MM.1S (cell line): ENCODE measurements at regions not wholly inside any gene's neighbourhood (a gene's known extent, or its start where the extent isn't known, plus 50 kb on each side); places are given as distances from the start of the nearest gene placed in this dataset.

Source experiments
- DNase-seq: peaks from one replicate; pipeline ENCODE4 v3.0.0-alpha.2; 2015
- H2AFZ ChIP-seq: fragments of 300-600 bp; sonication (generic); 2 replicates; pipeline ENCODE4 v1.6.0; 2016; ENCODE audit warnings: antibody characterized with exemption, low read length
- H3F3A ChIP-seq: fragments of 300-600 bp; sonication (generic); 2 replicates; pipeline ENCODE4 v1.6.1; 2016; ENCODE audit warnings: mild to moderate bottlenecking, antibody characterized with exemption, low read length, moderate library complexity, mixed read lengths; ENCODE audit not compliant: insufficient read depth
- H3K27ac ChIP-seq: fragments of 300-600 bp; sonication (generic); 2 replicates; pipeline ENCODE4 v1.5.1; 2016; ENCODE audit warnings: mild to moderate bottlenecking, low read length
- H3K27me3 ChIP-seq: fragments of 300-600 bp; sonication (generic); replicated peaks from 2 replicates; pipeline ENCODE4 v1.6.0; 2016; ENCODE audit warnings: low read length; ENCODE audit not compliant: insufficient read depth
- H3K36me3 ChIP-seq: fragments of 300-600 bp; sonication (generic); replicated peaks from 2 replicates; pipeline ENCODE4 v1.6.1; 2016; ENCODE audit warnings: mild to moderate bottlenecking, low read length, mixed read lengths; ENCODE audit not compliant: insufficient read depth
- H3K4me1 ChIP-seq: fragments of 300-600 bp; sonication (generic); 2 replicates; pipeline ENCODE4 v1.6.1; 2016; ENCODE audit warnings: low read length, mixed read lengths
- H3K4me2 ChIP-seq: fragments of 300-600 bp; sonication (generic); 2 replicates; pipeline ENCODE4 v1.6.0; 2016; ENCODE audit warnings: low read depth, low read length
- H3K4me3 ChIP-seq: fragments of 300-600 bp; sonication (generic); 2 replicates; pipeline ENCODE4 v1.5.1; 2016; ENCODE audit warnings: low read length, mixed read lengths
- H3K79me2 ChIP-seq: fragments of 300-600 bp; sonication (generic); 2 replicates; pipeline ENCODE4 v1.6.1; 2016; ENCODE audit warnings: mixed run types, low read length, mixed read lengths
- H3K9ac ChIP-seq: fragments of 300-600 bp; sonication (generic); 2 replicates; pipeline ENCODE4 v1.6.1; 2016; ENCODE audit warnings: low read length, mixed read lengths
- H3K9me2 ChIP-seq: fragments of 300-600 bp; sonication (generic); replicated peaks from 2 replicates; pipeline ENCODE4 v1.6.1; 2016; ENCODE audit warnings: mild to moderate bottlenecking, low read length, mixed read lengths; ENCODE audit not compliant: insufficient read depth
- H3K9me3 ChIP-seq: fragments of 300-600 bp; sonication (generic); replicated peaks from 2 replicates; pipeline ENCODE4 v1.6.1; 2016; ENCODE audit warnings: mild to moderate bottlenecking, low read length, mixed read lengths; ENCODE audit not compliant: insufficient read depth
- H4K20me1 ChIP-seq: fragments of 300-600 bp; sonication (generic); 2 replicates; pipeline ENCODE4 v1.6.1; 2016; ENCODE audit warnings: mild to moderate bottlenecking, low read length, moderate library complexity, mixed read lengths; ENCODE audit not compliant: insufficient read depth
- EZH2 ChIP-seq: fragments of 300-600 bp; sonication (generic); optimal IDR thresholded peaks from 2 replicates; pipeline ENCODE3; 2017; ENCODE audit warnings: low read depth, mild to moderate bottlenecking, antibody characterized with exemption, low read length, mixed read lengths
- EZH2phosphoT487 ChIP-seq: fragments of 300-600 bp; sonication (generic); IDR thresholded peaks from 2 replicates; pipeline ENCODE4 v1.6.1; 2018; ENCODE audit warnings: antibody characterized with exemption, low read length
- TF ChIP-seq, protein P1 (sequence below): fragments of 300-600 bp; sonication (generic); IDR thresholded peaks from 2 replicates; pipeline ENCODE4 v1.5.1; 2016; ENCODE audit warnings: antibody characterized with exemption, low read length, mixed read lengths

DNA sequence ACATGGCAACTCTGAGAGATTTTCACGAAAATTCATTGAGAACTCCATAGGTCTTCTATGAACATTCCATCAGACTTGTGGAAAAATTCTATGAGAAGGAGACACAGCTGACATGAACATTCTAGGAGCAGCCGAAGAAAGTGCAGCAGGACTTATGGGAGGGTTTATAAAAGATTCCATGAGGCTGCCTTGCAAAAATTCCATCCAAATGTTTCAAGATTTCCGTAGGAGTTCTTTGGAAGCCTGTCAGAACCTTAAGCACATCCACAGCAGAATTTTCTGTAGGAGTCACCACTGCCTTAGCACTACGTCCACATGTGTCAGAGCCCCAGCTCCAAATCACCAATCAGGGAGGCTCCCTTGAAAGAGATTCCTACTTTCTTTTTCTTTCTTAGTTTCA, 67.0 kb upstream of the MSX1 start:
- no peak for TF ChIP-seq EZH2phosphoT487
- no peak for TF ChIP-seq EZH2
- TF ChIP-seq, protein P1, sequence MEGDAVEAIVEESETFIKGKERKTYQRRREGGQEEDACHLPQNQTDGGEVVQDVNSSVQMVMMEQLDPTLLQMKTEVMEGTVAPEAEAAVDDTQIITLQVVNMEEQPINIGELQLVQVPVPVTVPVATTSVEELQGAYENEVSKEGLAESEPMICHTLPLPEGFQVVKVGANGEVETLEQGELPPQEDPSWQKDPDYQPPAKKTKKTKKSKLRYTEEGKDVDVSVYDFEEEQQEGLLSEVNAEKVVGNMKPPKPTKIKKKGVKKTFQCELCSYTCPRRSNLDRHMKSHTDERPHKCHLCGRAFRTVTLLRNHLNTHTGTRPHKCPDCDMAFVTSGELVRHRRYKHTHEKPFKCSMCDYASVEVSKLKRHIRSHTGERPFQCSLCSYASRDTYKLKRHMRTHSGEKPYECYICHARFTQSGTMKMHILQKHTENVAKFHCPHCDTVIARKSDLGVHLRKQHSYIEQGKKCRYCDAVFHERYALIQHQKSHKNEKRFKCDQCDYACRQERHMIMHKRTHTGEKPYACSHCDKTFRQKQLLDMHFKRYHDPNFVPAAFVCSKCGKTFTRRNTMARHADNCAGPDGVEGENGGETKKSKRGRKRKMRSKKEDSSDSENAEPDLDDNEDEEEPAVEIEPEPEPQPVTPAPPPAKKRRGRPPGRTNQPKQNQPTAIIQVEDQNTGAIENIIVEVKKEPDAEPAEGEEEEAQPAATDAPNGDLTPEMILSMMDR, result no peak
- Histone ChIP-seq H3K79me2 (no peaks in the 10 kb centered on the region), H3K27me3 (no peaks in the 10 kb centered on the region), H3F3A (no peaks in the 10 kb centered on the region), H3K4me2 (no peak overlapping the region), H3K4me3 (no peak overlapping the region), H3K4me1 (no peaks in the 10 kb centered on the region), H3K27ac (no peak overlapping the region), H3K9me3 (no peaks in the 10 kb centered on the region), H3K9me2 (no peaks in the 10 kb centered on the region), H2AFZ (no peak overlapping the region), H3K36me3 (no peaks in the 10 kb centered on the region), H3K9ac (no peak overlapping the region), H4K20me1 (no peaks in the 10 kb centered on the region)
- DNase-seq, result no peak

DNA sequence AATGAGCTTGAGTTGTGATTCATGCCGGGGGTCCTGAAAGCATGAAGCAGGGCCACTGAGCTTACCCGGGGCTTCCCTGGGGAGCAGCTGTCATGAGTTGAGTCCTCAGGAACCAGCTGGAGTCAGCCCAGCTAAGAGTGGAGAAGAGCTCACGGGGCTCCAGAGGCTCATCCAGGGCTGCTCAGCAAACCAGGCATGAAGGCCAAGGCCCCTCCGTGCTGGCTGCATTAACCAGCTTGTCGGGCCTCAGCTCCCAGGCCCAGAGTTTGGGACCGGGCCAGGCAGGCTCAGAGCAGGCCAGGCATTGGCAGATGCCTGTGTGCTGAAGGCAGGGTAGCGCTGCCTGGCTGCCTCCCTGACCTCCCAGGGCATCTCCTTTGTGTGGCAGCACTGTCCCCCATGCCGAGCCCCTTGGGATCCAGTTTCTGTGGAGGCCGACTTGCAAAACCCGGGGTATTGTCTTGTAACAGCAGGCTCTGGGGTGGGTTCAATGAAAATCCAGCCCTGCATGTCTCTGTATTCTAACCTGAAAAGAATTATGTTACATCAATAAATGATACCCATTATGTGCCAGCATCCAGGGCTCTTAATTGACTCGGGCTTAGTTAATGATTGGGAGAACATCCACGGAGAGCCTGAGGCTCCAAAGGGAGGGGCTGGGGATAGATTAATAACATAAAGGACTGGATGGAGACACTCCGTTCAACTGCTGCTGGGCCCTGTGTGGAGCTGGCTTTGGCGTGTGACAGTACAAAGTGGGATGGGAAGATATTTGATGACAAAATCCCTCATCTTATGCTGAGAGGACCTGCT, 68.0 kb upstream of the MSX1 start:
- H3K9ac ChIP-seq, result no peak overlapping the region
- no peaks in the 10 kb centered on the region for H3K36me3 ChIP-seq
- no peak overlapping the region for H3K4me3 ChIP-seq
- H3K79me2 ChIP-seq, result no peaks in the 10 kb centered on the region
- no peaks in the 10 kb centered on the region for H3K4me1 ChIP-seq
- H3K9me2 ChIP-seq, result no peaks in the 10 kb centered on the region
- H3K4me2 ChIP-seq, result no peak overlapping the region
- TF ChIP-seq, protein P1, result no peak
- TF ChIP-seq EZH2phosphoT487 (no peak), EZH2 (no peak)
- no peak overlapping the region for H3K27ac ChIP-seq
- no peaks in the 10 kb centered on the region for H4K20me1 ChIP-seq
- no peaks in the 10 kb centered on the region for H3F3A ChIP-seq
- no peaks in the 10 kb centered on the region for H3K9me3 ChIP-seq
- DNase-seq, result no peak
- H3K27me3 ChIP-seq, result no peaks in the 10 kb centered on the region
- H2AFZ ChIP-seq, result no peak overlapping the region

DNA sequence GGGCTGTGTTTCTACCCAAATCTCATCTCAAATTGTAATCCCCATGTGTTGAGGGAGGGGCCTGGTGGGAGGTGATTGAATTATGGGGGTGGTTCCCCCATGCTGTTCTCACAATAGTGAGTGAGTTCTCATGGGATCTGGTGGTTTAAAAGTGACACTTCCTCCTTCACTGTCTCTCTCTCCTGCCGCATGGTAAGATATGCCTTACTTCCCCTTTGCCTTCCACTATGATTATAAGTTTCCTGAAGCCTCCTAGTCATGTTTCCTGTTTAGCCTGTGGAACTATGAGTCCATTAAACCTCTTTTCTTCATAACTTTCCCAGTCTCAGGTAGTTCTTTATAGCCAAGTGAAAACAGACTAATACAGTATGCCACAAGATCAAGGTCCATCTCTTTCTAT, 70.0 kb upstream of the MSX1 start:
- no peak overlapping the region for H3K27ac ChIP-seq
- H3K36me3 ChIP-seq, result no peaks in the 10 kb centered on the region
- no peaks in the 10 kb centered on the region for H3K9me2 ChIP-seq
- H3K9ac ChIP-seq, result no peak overlapping the region
- no peaks in the 10 kb centered on the region for H3K79me2 ChIP-seq
- no peak overlapping the region for H3K4me2 ChIP-seq
- H4K20me1 ChIP-seq, result no peaks in the 10 kb centered on the region
- no peaks in the 10 kb centered on the region for H3K4me1 ChIP-seq
- H3K4me3 ChIP-seq, result no peak overlapping the region
- no peak for DNase-seq
- TF ChIP-seq EZH2, result no peak
- no peak for TF ChIP-seq EZH2phosphoT487
- TF ChIP-seq, protein P1, result no peak
- H3K27me3 ChIP-seq, result no peaks in the 10 kb centered on the region
- H3K9me3 ChIP-seq, result no peaks in the 10 kb centered on the region
- no peaks in the 10 kb centered on the region for H3F3A ChIP-seq
- H2AFZ ChIP-seq, result no peak overlapping the region
